ENCODE measurements at regions not wholly inside any gene's neighbourhood (a gene's known extent, or its start where the extent isn't known, plus 50 kb on each side); places are given as distances from the start of the nearest gene placed in this dataset.

- no peak for ATAC-seq
- no peak for TF ChIP-seq TSHZ2 (CRISPR knock-in tag; IDR thresholded peaks at IDR 0.05)
- TF ChIP-seq OSR1 (CRISPR knock-in tag; IDR thresholded peaks at IDR 0.05): no peak
- TF ChIP-seq ARNTL (CRISPR knock-in tag; IDR thresholded peaks at IDR 0.05; ENCODE audit: borderline replicate concordance, low read depth): no peak
- no peak for TF ChIP-seq PATZ1 (CRISPR knock-in tag; IDR thresholded peaks at IDR 0.05; ENCODE audit: borderline replicate concordance)
- no peak for TF ChIP-seq TCF4 (CRISPR knock-in tag; IDR thresholded peaks at IDR 0.05; ENCODE audit: borderline replicate concordance)
- no peak for TF ChIP-seq SNAI2 (CRISPR knock-in tag; IDR thresholded peaks at IDR 0.05)
- TF ChIP-seq ESRRG (CRISPR knock-in tag; IDR thresholded peaks at IDR 0.05): no peak
- no peak for TF ChIP-seq POU6F1 (CRISPR knock-in tag; IDR thresholded peaks at IDR 0.05; ENCODE audit: borderline replicate concordance, low read depth)
- TF ChIP-seq CREB5 (CRISPR knock-in tag; IDR thresholded peaks at IDR 0.05; ENCODE audit: low read depth): no peak
Observed at GRCh38 chr14:49294621-49295148, 291.5 kb downstream of the RPS29 start.

- ATAC-seq: no peak
- TF ChIP-seq ZC3H10 (CRISPR knock-in tag; IDR thresholded peaks at IDR 0.05) (no peak), BACH2 (CRISPR knock-in tag; IDR thresholded peaks at IDR 0.05; ENCODE audit: borderline replicate concordance) (no peak), ESRRG (CRISPR knock-in tag; IDR thresholded peaks at IDR 0.05) (no peak), ZFP3 (CRISPR knock-in tag; IDR thresholded peaks at IDR 0.05) (no peak), TOX (CRISPR knock-in tag; IDR thresholded peaks at IDR 0.05; ENCODE audit: borderline replicate concordance) (no peak), ARNTL (CRISPR knock-in tag; IDR thresholded peaks at IDR 0.05; ENCODE audit: borderline replicate concordance, low read depth) (no peak), ZNF8 (CRISPR knock-in tag; IDR thresholded peaks at IDR 0.05) (no peak), TSHZ2 (CRISPR knock-in tag; IDR thresholded peaks at IDR 0.05) (no peak), CSDC2 (CRISPR knock-in tag; IDR thresholded peaks at IDR 0.05) (no peak), ZNF565 (CRISPR knock-in tag; conservative IDR thresholded peaks at IDR 0.05; ENCODE audit: low read depth) (no peak), ZFP30 (CRISPR knock-in tag; IDR thresholded peaks at IDR 0.05) (no peak), POU6F1 (CRISPR knock-in tag; IDR thresholded peaks at IDR 0.05; ENCODE audit: borderline replicate concordance, low read depth) (no peak), ZNF70 (CRISPR knock-in tag; IDR thresholded peaks at IDR 0.05) (no peak), PPARA (CRISPR knock-in tag; IDR thresholded peaks at IDR 0.05; ENCODE audit: borderline replicate concordance) (no peak), CSRNP3 (CRISPR knock-in tag; IDR thresholded peaks at IDR 0.05) (no peak), CREB5 (CRISPR knock-in tag; IDR thresholded peaks at IDR 0.05; ENCODE audit: low read depth) (no peak)
Observed at GRCh38 chr14:49287004-49287403, 299.2 kb downstream of the RPS29 start.

Data from SK-N-SH treated with all-trans-retinoic acid at 6 μM for 48 hours (cell line).